ENCODE measurements at regions not wholly inside any gene's neighbourhood (a gene's known extent, or its start where the extent isn't known, plus 50 kb on each side); places are given as distances from the start of the nearest gene placed in this dataset.

DNA sequence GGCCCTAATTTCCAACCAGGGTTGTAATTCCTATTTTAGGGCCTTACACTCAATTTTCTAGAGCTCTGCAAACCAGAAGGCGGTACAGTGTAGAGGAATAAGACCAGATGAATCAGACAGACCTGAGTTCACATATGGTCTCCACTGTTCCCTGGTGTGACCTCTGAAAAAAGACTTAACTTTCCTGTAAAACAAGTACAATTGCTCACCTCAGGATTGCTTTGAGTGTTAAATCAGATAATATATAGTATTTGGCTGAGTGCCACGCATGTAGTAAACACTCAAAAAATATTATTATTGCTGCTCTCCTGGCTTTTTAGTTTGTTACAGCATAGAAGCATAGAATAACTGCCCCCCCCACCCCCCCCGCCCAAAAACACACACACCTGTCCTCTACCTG, 51.0 kb upstream of the STT3B start:
- TF ChIP-seq, protein P1, sequence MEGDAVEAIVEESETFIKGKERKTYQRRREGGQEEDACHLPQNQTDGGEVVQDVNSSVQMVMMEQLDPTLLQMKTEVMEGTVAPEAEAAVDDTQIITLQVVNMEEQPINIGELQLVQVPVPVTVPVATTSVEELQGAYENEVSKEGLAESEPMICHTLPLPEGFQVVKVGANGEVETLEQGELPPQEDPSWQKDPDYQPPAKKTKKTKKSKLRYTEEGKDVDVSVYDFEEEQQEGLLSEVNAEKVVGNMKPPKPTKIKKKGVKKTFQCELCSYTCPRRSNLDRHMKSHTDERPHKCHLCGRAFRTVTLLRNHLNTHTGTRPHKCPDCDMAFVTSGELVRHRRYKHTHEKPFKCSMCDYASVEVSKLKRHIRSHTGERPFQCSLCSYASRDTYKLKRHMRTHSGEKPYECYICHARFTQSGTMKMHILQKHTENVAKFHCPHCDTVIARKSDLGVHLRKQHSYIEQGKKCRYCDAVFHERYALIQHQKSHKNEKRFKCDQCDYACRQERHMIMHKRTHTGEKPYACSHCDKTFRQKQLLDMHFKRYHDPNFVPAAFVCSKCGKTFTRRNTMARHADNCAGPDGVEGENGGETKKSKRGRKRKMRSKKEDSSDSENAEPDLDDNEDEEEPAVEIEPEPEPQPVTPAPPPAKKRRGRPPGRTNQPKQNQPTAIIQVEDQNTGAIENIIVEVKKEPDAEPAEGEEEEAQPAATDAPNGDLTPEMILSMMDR (IDR thresholded peaks at IDR 0.05; ENCODE audit: poor library complexity) = no peak
- TF ChIP-seq EZH2 (IDR thresholded peaks at IDR 0.05; ENCODE audit: borderline replicate concordance) (no peak), EZH2phosphoT487 (IDR thresholded peaks at IDR 0.05; ENCODE audit: low read depth, severe bottlenecking, unreplicated experiment) (no peak)
